ENCODE measurements at regions not wholly inside any gene's neighbourhood (a gene's known extent, or its start where the extent isn't known, plus 50 kb on each side); places are given as distances from the start of the nearest gene placed in this dataset.

DNA sequence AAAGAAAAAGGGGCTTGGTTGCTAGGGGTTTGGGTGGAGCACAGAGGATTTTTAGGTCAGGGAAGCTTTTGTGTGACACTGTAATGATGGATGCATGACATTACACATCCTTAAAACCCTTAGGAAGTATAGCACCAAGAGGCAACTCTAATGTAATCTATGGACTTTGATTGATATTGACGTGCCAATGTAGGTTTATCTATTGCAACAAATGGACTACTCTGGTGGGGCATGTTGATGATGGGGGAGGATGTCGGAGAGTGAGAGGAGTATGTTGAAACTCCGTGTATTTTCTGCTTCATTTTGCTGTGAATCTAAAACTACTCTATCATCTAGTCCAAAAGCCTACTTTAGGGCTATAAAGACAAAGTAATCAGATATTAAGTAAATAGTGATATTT is 72.3 kb upstream of the PAX6 start:
- ChIA-PET POLR2A (no interaction called here), CTCF (ENCODE audit: unreplicated experiment) (no interaction called here)
- Histone ChIP-seq H3K4me3 (ENCODE audit: low read depth, low read length, poor library complexity, severe bottlenecking) (no peak overlapping the region), H4K20me1 (ENCODE audit: insufficient read depth, low read length) (no peaks in the 10 kb centered on the region), H3K36me3 (ENCODE audit: insufficient read depth, low read length) (no peaks in the 10 kb centered on the region), H3K9me2 (ENCODE audit: insufficient read depth, low read length) (no peaks in the 10 kb centered on the region), H3K9me3 (ENCODE audit: low read length) (no peaks in the 10 kb centered on the region), H3K4me1 (ENCODE audit: insufficient read depth, low read length, poor library complexity, severe bottlenecking) (peaks cover 4% of the 10 kb centered on the region), H2AFZ (ENCODE audit: low read length) (no peak overlapping the region), H3K27ac (ENCODE audit: low read depth, low read length, poor library complexity, severe bottlenecking) (no peak overlapping the region), H3K79me2 (ENCODE audit: insufficient read depth, low read depth, low read length) (no peaks in the 10 kb centered on the region), H3K4me2 (ENCODE audit: low read length) (no peak overlapping the region)
- intact Hi-C loops (cut with micrococcal nuclease; ENCODE audit: unreplicated experiment) = no loop called here
- no TSS peak for BruUV-seq (replicated peaks)
- DNase-seq (ENCODE audit: low spot score) = no peak
- TF ChIP-seq EZH2phosphoT487 (IDR thresholded peaks at IDR 0.05; ENCODE audit: borderline replicate concordance, low read depth, low read length) = no peak
- TF ChIP-seq CTCF (conservative IDR thresholded peaks at IDR 0.05; ENCODE audit: low read length) = no peak

DNA sequence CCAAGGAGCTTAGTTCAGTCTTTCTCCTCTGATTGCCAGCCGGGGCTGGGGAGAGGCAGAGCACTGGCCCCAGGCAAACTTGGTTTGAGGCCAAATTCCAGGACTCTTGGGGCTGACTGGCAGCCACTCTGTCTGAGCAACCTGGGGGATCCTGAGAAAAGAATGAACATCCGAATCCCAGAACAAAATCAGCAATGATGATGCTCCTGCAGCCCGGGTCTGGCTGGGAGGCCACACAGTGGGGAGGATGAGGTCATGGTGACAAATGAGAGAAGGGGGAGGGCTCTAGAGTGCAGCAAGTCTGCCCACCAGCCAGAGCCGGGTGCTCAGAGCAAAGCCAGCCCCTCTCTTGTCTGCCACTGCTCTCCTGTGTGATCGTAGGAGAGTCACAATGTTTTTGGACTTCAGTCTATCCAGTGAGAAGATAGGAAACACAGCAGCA is 71.8 kb upstream of the PAX6 start:
- H3K4me2 ChIP-seq (ENCODE audit: low read length) = no peak overlapping the region
- H3K79me2 ChIP-seq (ENCODE audit: insufficient read depth, low read depth, low read length) = no peaks in the 10 kb centered on the region
- CTCF ChIA-PET (ENCODE audit: unreplicated experiment) = no interaction called here

GRCh38 chr11:31881825-31882224 is 70.7 kb upstream of the PAX6 start:
- ChIA-PET POLR2A (no interaction called here), CTCF (ENCODE audit: unreplicated experiment) (interaction anchor here (0.6 kb wide), 1 partner anchor 143 kb away, joined by 4 read pairs; no protein-coding TSS in a partner anchor)
- H4K20me1 ChIP-seq (ENCODE audit: insufficient read depth, low read length) = no peaks in the 10 kb centered on the region
- H3K79me2 ChIP-seq (ENCODE audit: insufficient read depth, low read depth, low read length) = no peaks in the 10 kb centered on the region
- intact Hi-C loops (cut with micrococcal nuclease; ENCODE audit: unreplicated experiment) = no loop called here
- no peaks in the 10 kb centered on the region for H3K9me2 ChIP-seq (ENCODE audit: insufficient read depth, low read length)
- H3K36me3 ChIP-seq (ENCODE audit: insufficient read depth, low read length) = no peaks in the 10 kb centered on the region
- no peak overlapping the region for H2AFZ ChIP-seq (ENCODE audit: low read length)
- no peak overlapping the region for H3K4me3 ChIP-seq (ENCODE audit: low read depth, low read length, poor library complexity, severe bottlenecking)
- H3K27ac ChIP-seq (ENCODE audit: low read depth, low read length, poor library complexity, severe bottlenecking) = no peak overlapping the region
- no peak for TF ChIP-seq CTCF (conservative IDR thresholded peaks at IDR 0.05; ENCODE audit: low read length)
- TF ChIP-seq EZH2phosphoT487 (IDR thresholded peaks at IDR 0.05; ENCODE audit: borderline replicate concordance, low read depth, low read length) = no peak
- H3K4me2 ChIP-seq (ENCODE audit: low read length) = no peak overlapping the region
- BruUV-seq (replicated peaks) = no TSS peak
- no peaks in the 10 kb centered on the region for H3K9me3 ChIP-seq (ENCODE audit: low read length)
- no peak for DNase-seq (ENCODE audit: low spot score)
- peaks cover 4% of the 10 kb centered on the region for H3K4me1 ChIP-seq (ENCODE audit: insufficient read depth, low read length, poor library complexity, severe bottlenecking)

More for the DNA sequence above, 71.8 kb upstream of the PAX6 start:
- TF ChIP-seq CTCF (conservative IDR thresholded peaks at IDR 0.05; ENCODE audit: low read length) (no peak), EZH2phosphoT487 (IDR thresholded peaks at IDR 0.05; ENCODE audit: borderline replicate concordance, low read depth, low read length) (no peak)
- intact Hi-C loops (cut with micrococcal nuclease; ENCODE audit: unreplicated experiment) = no loop called here
- POLR2A ChIA-PET = no interaction called here
- Histone ChIP-seq H3K9me3 (ENCODE audit: low read length) (no peaks in the 10 kb centered on the region), H3K36me3 (ENCODE audit: insufficient read depth, low read length) (no peaks in the 10 kb centered on the region), H3K27ac (ENCODE audit: low read depth, low read length, poor library complexity, severe bottlenecking) (no peak overlapping the region), H4K20me1 (ENCODE audit: insufficient read depth, low read length) (no peaks in the 10 kb centered on the region), H3K9me2 (ENCODE audit: insufficient read depth, low read length) (no peaks in the 10 kb centered on the region), H2AFZ (ENCODE audit: low read length) (no peak overlapping the region), H3K4me3 (ENCODE audit: low read depth, low read length, poor library complexity, severe bottlenecking) (no peak overlapping the region), H3K4me1 (ENCODE audit: insufficient read depth, low read length, poor library complexity, severe bottlenecking) (peaks cover 4% of the 10 kb centered on the region)
- no peak for DNase-seq (ENCODE audit: low spot score)
- BruUV-seq (replicated peaks) = no TSS peak
